Muscle layer of duodenum (tissue), 2 donors: ENCODE measurements at regions not wholly inside any gene's neighbourhood (a gene's known extent, or its start where the extent isn't known, plus 50 kb on each side); places are given as distances from the start of the nearest gene placed in this dataset.

Source experiments
- H3K27ac ChIP-seq: one replicate; pipeline ENCODE4 v1.7.0; 2013; ENCODE audit warnings: mild to moderate bottlenecking, low read length
- H3K27me3 ChIP-seq: one replicate; pipeline ENCODE4 v1.7.0; 2013; ENCODE audit warnings: low read depth, mild to moderate bottlenecking, control low read depth, low read length
- H3K36me3 ChIP-seq, 2 donors: one replicate each; pipeline ENCODE4 v1.7.0; 2013; ENCODE audit warnings: low read length in 2 of 2, control low read depth in 1 of 2, mild to moderate bottlenecking in 1 of 2; ENCODE audit not compliant: insufficient read depth in 2 of 2, control insufficient read depth in 1 of 2
- H3K4me1 ChIP-seq, 2 donors: one replicate each; pipeline ENCODE4 v1.7.0; 2013; ENCODE audit warnings: low read length in 2 of 2, mild to moderate bottlenecking in 2 of 2, control low read depth in 1 of 2, moderate library complexity in 1 of 2; ENCODE audit not compliant: insufficient read depth in 2 of 2, control insufficient read depth in 1 of 2
- H3K4me3 ChIP-seq, 2 donors: one replicate each; pipeline ENCODE4 v1.7.0; 2013; ENCODE audit warnings: low read length in 2 of 2, low read depth in 1 of 2, mild to moderate bottlenecking in 1 of 2
- H3K9me3 ChIP-seq, 2 donors: one replicate each; pipeline ENCODE4 v1.7.0; 2013; ENCODE audit warnings: low read length in 2 of 2, control low read depth in 1 of 2, mild to moderate bottlenecking in 1 of 2; ENCODE audit not compliant: control insufficient read depth in 1 of 2
- donor health status: healthy.

DNA sequence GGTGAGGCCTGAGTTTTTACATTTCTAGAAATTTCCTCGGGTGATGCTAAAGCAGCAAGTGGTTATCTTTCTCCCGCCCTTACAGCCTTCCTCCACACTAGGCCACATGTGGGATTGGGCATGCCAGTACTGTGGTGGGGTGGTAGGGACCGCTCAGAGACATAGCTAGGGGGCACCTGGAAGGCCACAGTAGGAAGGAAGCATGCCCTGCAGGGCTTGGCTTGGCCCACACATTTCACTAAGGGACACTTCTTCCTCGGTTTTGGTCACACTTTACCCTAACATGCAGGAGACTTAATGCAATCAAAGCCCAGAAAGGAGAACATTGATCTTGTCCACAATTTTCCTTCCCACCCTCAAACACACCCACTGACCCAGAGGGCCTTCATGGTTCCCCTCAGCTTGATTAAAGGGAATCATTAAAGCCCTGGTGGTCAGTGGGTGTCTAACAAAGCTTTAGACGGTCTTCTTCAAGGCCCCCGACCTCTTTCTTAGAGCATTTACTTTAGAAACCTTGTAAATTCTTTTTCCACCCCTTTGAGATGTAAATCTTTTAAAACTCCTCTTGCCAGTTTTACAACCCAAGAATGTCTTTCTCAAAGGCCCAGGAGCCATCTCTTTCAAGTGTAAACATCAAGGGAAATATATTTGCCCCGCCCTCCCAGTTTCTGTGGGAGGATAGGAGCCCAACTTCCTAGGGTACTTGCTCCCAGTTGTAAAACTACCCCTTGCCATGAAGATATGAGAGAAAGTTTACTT is 246.4 kb upstream of the PTBP2 start:
- Histone ChIP-seq H3K36me3 (no peaks in the 10 kb centered on the region), H3K4me1 (no peaks in the 10 kb centered on the region), H3K4me3 (no peak overlapping the region), H3K27me3 (no peaks in the 10 kb centered on the region), H3K9me3 (no peaks in the 10 kb centered on the region), H3K27ac (no peak overlapping the region)

DNA sequence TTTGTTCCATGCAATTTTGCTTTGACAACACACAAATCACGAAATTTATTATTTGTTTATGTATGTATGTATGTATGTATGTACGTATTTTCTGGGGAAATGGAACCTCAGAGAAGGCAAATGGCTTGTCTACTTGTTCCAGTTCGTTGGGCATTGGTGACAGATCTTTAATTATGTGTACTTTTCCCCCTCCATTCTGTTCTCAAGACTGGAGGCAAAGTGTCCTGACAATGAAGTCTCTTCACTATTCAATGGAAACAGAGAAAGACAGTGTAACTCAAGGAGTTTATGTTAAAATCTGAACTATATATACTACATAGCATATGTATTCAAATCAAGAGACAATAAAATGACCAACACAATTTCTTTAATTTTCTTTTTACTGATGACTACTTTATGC is 245.7 kb upstream of the PTBP2 start:
- H3K27me3 ChIP-seq, result no peaks in the 10 kb centered on the region
- no peak overlapping the region for H3K27ac ChIP-seq
- no peaks in the 10 kb centered on the region for H3K9me3 ChIP-seq
- H3K4me3 ChIP-seq, result no peak overlapping the region
- H3K4me1 ChIP-seq, result no peaks in the 10 kb centered on the region
- no peaks in the 10 kb centered on the region for H3K36me3 ChIP-seq

DNA sequence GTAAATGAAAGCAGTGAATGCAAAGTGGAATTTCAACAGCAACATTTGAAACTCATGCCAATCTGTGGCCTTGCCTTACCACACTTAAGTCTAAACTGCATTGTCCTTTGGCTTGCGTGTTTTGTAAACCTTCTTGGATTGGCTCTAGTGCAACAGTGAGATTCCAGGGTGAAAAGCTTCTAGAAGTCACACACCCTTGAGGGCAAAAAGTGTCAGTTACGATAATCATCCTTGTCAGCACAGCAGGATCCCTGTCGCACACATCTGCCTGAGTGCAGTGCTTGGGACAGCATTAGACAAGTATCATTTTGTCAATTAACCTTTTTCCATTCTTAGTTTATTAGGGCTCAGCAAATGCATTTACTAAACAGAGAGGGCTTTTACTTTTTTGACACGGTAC is 243.4 kb upstream of the PTBP2 start:
- Histone ChIP-seq H3K27ac (no peak overlapping the region), H3K36me3 (no peaks in the 10 kb centered on the region), H3K4me1 (peaks cover 0 to 4% of the 10 kb centered on the region in 2 donors), H3K4me3 (no peak overlapping the region), H3K9me3 (no peaks in the 10 kb centered on the region), H3K27me3 (no peaks in the 10 kb centered on the region)

DNA sequence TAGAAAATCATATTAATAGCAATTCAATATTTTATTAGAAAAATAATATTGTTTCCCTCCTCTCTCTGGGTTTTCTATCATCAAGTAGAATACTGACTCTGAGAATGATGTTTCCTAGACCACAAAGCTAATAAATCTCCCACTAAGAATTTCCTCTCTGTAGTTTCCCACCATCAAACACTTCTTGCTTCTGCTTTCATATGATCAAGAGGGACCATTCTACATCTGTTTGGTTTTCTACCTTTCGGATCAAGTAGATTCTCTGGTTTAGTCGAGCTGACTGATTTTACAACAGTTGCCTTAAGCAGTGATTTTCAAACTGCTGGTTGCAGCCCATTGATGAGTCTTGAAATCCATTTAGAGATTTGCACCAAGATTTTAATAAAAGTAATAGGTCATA is 240.2 kb upstream of the PTBP2 start:
- Histone ChIP-seq H3K36me3 (no peaks in the 10 kb centered on the region), H3K27ac (no peak overlapping the region), H3K4me1 (peaks cover 0 to 4% of the 10 kb centered on the region in 2 donors), H3K4me3 (no peak overlapping the region), H3K27me3 (no peaks in the 10 kb centered on the region), H3K9me3 (no peaks in the 10 kb centered on the region)

DNA sequence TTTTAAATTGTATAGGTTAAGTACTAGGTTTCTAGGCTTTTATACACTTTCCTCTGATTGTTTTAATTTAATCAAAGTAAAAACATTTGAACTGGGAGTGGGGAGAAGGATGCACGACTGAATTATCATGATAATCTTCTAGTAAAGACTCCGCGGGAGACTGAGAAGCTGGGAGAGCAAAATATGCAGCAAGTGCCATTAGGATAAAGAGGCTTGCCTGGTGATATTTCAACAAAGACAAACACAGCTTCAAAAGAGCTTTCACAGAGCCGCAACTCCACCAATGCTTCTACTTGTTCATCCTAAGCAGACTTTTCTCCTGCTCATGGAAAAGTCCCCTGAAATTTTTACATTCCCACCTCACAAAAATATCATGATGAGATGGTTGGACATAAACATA is 239.0 kb upstream of the PTBP2 start:
- Histone ChIP-seq H3K27ac (no peak overlapping the region), H3K4me1 (peaks cover 0 to 4% of the 10 kb centered on the region in 2 donors), H3K36me3 (no peaks in the 10 kb centered on the region), H3K27me3 (no peaks in the 10 kb centered on the region), H3K4me3 (peak overlapping the region; percentile 19 to 45), H3K9me3 (no peaks in the 10 kb centered on the region)

DNA sequence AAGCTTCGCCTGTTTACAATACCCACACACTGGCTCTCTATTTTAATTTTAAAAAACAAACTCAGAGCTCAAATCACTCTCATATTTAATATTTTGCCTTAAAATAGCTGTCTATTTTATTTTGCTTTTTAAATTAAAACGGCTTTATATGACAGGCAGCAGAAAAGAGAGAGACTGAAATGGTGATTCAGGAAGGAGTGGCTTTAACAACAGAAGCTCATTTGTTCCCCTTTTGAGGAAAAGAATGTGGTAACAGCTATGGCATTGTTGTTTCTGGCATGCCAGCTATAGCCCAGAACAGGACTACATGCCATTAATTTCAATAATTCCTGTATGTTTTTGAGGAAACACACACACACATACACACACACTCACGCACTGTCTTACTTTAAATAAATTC is 234.2 kb upstream of the PTBP2 start:
- Histone ChIP-seq H3K9me3 (no peaks in the 10 kb centered on the region), H3K36me3 (no peaks in the 10 kb centered on the region), H3K27me3 (no peaks in the 10 kb centered on the region), H3K4me3 (no peak overlapping the region), H3K27ac (no peak overlapping the region), H3K4me1 (no peaks in the 10 kb centered on the region)

DNA sequence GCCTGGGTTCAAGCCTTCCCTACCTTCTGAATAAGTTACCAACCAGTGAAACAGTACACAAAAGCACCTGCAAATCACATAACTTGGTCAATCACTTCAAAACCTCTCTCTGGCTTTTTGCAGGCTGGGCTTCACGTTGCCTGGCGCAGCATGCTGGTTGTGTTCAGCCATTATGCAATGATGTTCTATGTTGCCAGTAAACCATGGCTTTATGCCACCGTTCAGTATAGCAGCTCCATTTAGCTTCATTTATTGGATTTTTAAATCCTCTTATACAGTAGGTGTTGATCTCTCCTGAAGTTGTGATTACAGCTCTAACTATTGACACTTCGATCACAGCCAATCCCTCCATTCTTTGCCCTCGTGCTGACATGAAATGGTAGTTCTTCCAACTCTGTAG is 233.6 kb upstream of the PTBP2 start:
- Histone ChIP-seq H3K4me1 (no peaks in the 10 kb centered on the region), H3K9me3 (no peaks in the 10 kb centered on the region), H3K27me3 (no peaks in the 10 kb centered on the region), H3K27ac (no peak overlapping the region), H3K4me3 (no peak overlapping the region), H3K36me3 (no peaks in the 10 kb centered on the region)

DNA sequence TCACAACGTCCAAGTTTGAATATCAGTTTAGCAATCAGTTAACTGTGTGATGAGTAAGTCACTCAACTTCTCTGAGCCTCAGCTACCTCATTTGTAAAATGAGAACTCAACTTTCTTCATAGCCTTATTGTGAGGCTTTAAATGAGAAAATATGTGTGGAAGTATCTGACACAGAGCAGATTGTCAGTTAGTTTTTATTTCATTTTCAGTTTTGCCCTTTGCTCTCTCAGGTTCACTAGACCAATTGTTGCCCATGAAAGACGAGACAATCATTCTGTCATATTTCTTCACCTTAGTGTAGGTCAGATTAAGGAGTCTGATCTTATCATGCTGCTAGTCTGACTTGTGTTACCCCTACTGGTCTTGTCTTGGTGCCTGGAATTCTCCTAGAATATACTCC is 232.8 kb upstream of the PTBP2 start:
- no peaks in the 10 kb centered on the region for H3K27me3 ChIP-seq
- H3K4me1 ChIP-seq, result no peaks in the 10 kb centered on the region
- H3K27ac ChIP-seq, result no peak overlapping the region
- H3K4me3 ChIP-seq, result no peak overlapping the region
- H3K9me3 ChIP-seq, result no peaks in the 10 kb centered on the region
- H3K36me3 ChIP-seq, result no peaks in the 10 kb centered on the region

DNA sequence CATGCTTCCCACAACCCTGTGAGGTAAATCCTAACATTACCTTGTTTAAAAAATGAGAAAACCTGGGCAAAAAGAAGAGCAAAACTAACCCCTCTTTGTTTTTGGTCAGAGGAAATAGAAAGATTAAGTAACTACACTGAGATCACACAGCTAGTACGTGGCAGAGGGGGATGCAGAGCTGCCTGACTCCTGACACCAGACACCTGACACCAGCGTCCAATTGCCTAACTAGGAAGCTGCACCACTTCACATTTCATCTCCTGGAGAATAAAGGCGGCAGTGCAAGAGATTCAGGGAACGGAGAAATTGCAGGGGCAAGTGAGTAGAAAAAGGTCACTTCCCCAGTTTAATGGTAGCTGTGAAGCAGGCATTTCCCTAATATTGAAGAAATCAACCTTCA is 229.3 kb upstream of the PTBP2 start:
- no peaks in the 10 kb centered on the region for H3K36me3 ChIP-seq
- H3K27me3 ChIP-seq, result no peaks in the 10 kb centered on the region
- no peak overlapping the region for H3K4me3 ChIP-seq
- no peaks in the 10 kb centered on the region for H3K4me1 ChIP-seq
- H3K9me3 ChIP-seq, result no peaks in the 10 kb centered on the region
- no peak overlapping the region for H3K27ac ChIP-seq

DNA sequence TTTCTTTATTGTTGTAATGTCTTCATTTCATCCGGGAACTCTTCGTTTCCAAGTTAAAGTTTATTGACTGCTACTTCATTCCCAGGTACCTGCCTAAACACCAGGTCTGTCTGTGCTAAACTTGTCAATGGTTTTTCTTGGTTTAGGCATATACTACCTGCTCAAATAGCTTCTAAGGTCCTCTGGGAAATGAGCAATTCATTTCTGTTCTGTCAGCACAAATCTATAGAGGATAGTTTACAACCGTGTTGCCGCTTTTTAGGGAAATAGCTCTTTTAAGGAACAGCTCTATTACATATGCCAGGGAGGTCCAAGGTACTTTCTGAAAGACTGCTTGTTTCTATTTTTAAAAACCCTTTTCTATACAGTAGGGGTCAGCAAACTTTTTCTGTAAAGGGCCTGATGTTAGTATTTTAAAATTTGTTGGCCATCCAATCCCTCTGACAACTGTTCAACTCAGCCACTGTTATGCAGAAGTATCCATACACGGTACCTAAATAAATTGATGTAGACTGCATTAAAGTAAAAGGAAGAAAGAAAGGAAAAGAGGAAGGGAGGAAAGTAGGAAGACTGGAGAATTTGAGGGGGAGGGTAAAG is 222.7 kb upstream of the PTBP2 start:
- no peaks in the 10 kb centered on the region for H3K36me3 ChIP-seq
- H3K27ac ChIP-seq, result no peak overlapping the region
- no peaks in the 10 kb centered on the region for H3K9me3 ChIP-seq
- no peaks in the 10 kb centered on the region for H3K27me3 ChIP-seq
- no peak overlapping the region for H3K4me3 ChIP-seq
- H3K4me1 ChIP-seq, result no peaks in the 10 kb centered on the region

DNA sequence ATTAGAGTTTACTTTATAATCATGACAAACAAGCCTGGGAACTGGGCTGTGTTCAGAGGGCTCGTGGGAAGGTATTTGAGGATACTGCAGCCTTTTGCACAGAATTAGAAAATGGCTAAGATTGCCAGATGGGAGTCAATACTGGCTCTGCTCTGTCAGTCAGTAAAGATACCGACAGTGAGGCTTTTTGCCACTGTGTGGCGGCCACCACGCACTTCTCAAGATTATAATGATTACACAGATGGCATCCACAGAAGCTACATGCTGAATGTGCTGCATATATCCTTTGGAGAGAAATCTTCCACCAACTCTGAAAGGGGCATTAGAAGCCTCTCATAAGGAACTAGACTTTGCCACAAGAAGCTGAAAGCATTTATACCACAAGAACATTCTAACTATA is 213.4 kb upstream of the PTBP2 start:
- no peak overlapping the region for H3K27ac ChIP-seq

DNA sequence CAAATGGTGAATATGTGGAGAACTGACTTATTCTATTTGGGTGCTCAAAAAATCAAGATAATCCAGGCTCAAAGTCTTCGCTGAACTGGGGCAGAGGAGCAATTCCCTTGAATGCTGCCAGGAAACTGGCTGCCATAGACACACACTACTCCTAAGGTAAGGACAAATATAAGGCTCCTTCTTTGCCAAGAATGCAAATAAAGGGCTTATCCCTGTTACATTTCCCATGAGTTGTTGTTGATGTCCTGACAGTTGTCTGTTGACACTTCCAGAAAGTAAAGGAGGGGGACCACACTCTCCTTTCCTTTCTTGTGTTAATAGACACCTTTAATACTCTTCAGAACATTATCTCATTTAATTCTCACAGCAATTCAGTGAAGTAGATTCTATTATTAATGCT is 212.2 kb upstream of the PTBP2 start:
- Histone ChIP-seq H3K9me3 (no peaks in the 10 kb centered on the region), H3K4me1 (peaks cover 0 to 10% of the 10 kb centered on the region in 2 donors), H3K4me3 (no peak overlapping the region), H3K27me3 (no peaks in the 10 kb centered on the region), H3K36me3 (no peaks in the 10 kb centered on the region), H3K27ac (no peak overlapping the region)

More for the DNA sequence above, 213.4 kb upstream of the PTBP2 start:
- H3K27me3 ChIP-seq, result no peaks in the 10 kb centered on the region
- H3K4me3 ChIP-seq, result no peak overlapping the region
- peaks cover 0 to 6% of the 10 kb centered on the region in 2 donors for H3K4me1 ChIP-seq
- H3K9me3 ChIP-seq, result no peaks in the 10 kb centered on the region
- H3K36me3 ChIP-seq, result no peaks in the 10 kb centered on the region
